ENCODE measurements at regions not wholly inside any gene's neighbourhood (a gene's known extent, or its start where the extent isn't known, plus 50 kb on each side); places are given as distances from the start of the nearest gene placed in this dataset.

- H3K4me3 ChIP-seq (replicated peaks; ENCODE audit: low read depth, low read length), result no peak overlapping the region
- no peak for DNase-seq (ENCODE audit: extremely low read depth, low read depth)
- TF ChIP-seq CTCF (IDR thresholded peaks at IDR 0.05; ENCODE audit: low read depth, low read length, missing control alignments), result no peak
Observed at GRCh38 chr22:47976219-47976618, 1213.8 kb downstream of the TBC1D22A start.

- no peak overlapping the region for H3K4me3 ChIP-seq (replicated peaks; ENCODE audit: low read depth, low read length)
- TF ChIP-seq CTCF (IDR thresholded peaks at IDR 0.05; ENCODE audit: low read depth, low read length, missing control alignments), result no peak
- no peak for DNase-seq (ENCODE audit: extremely low read depth, low read depth)
Observed at GRCh38 chr22:47967831-47968230, 1205.4 kb downstream of the TBC1D22A start.

GRCh38 chr22:47966316-47966715, 1203.9 kb downstream of the TBC1D22A start:
- no peak for TF ChIP-seq CTCF (IDR thresholded peaks at IDR 0.05; ENCODE audit: low read depth, low read length, missing control alignments)
- H3K4me3 ChIP-seq (replicated peaks; ENCODE audit: low read depth, low read length), result no peak overlapping the region
- no peak for DNase-seq (ENCODE audit: extremely low read depth, low read depth)

GRCh38 chr22:47965896-47966295, 1203.4 kb downstream of the TBC1D22A start:
- H3K4me3 ChIP-seq (replicated peaks; ENCODE audit: low read depth, low read length), result no peak overlapping the region
- DNase-seq (ENCODE audit: extremely low read depth, low read depth), result no peak
- TF ChIP-seq CTCF (IDR thresholded peaks at IDR 0.05; ENCODE audit: low read depth, low read length, missing control alignments), result no peak

GRCh38 chr22:47965066-47965465, 1202.6 kb downstream of the TBC1D22A start:
- no peak overlapping the region for H3K4me3 ChIP-seq (replicated peaks; ENCODE audit: low read depth, low read length)
- DNase-seq (ENCODE audit: extremely low read depth, low read depth), result no peak
- no peak for TF ChIP-seq CTCF (IDR thresholded peaks at IDR 0.05; ENCODE audit: low read depth, low read length, missing control alignments)

- no peak for TF ChIP-seq CTCF (IDR thresholded peaks at IDR 0.05; ENCODE audit: low read depth, low read length, missing control alignments)
- no peak overlapping the region for H3K4me3 ChIP-seq (replicated peaks; ENCODE audit: low read depth, low read length)
- DNase-seq (ENCODE audit: extremely low read depth, low read depth), result no peak
Observed at GRCh38 chr22:47963660-47964059, 1201.2 kb downstream of the TBC1D22A start.

- TF ChIP-seq CTCF (IDR thresholded peaks at IDR 0.05; ENCODE audit: low read depth, low read length, missing control alignments), result no peak
- H3K4me3 ChIP-seq (replicated peaks; ENCODE audit: low read depth, low read length), result no peak overlapping the region
- no peak for DNase-seq (ENCODE audit: extremely low read depth, low read depth)
Observed at GRCh38 chr22:47957649-47958048, 1195.2 kb downstream of the TBC1D22A start.
